CD14-positive monocyte (primary cell): ENCODE measurements at regions not wholly inside any gene's neighbourhood (a gene's known extent, or its start where the extent isn't known, plus 50 kb on each side); places are given as distances from the start of the nearest gene placed in this dataset.

ENCODE experiments used
- DNase-seq, 3 donors: peaks; one replicate each; pipeline ENCODE4 v3.0.0-alpha.2; 2011 to 2022
- H2AFZ ChIP-seq: 2 replicates; pipeline ENCODE4 v1.6.0; 2012; ENCODE audit warnings: mild to moderate bottlenecking, low read depth, low read length, inconsistent platforms; ENCODE audit not compliant: insufficient read depth, poor library complexity, severe bottlenecking
- H3K27ac ChIP-seq, 2 donors: 1 replicate in 1 of 2; 2 replicates in 1 of 2; pipeline ENCODE4 v1.5.1; 2012 to 2013; ENCODE audit warnings: low read length in 2 of 2, control low read depth in 1 of 2, inconsistent platforms in 1 of 2, low read depth in 1 of 2, mild to moderate bottlenecking in 1 of 2
- H3K27me3 ChIP-seq, 2 donors: one replicate each; pipeline versions ENCODE4 v1.6.0 to v1.6.1; 2011 to 2013; ENCODE audit warnings: low read length in 2 of 2; ENCODE audit not compliant: control insufficient read depth in 2 of 2, insufficient read depth in 2 of 2
- H3K36me3 ChIP-seq, 2 donors: replicated peaks in 1 of 2; 1 replicate in 1 of 2; 2 replicates in 1 of 2; pipeline versions ENCODE4 v1.5.1 to v1.6.1; 2012 to 2013; ENCODE audit warnings: low read length in 2 of 2, control low read depth in 1 of 2, inconsistent platforms in 1 of 2, mild to moderate bottlenecking in 1 of 2; ENCODE audit not compliant: insufficient read depth in 2 of 2, control insufficient read depth in 1 of 2
- H3K4me1 ChIP-seq, 2 donors: 1 replicate in 1 of 2; 2 replicates in 1 of 2; pipeline versions ENCODE4 v1.5.1 to v1.6.1; 2012 to 2013; ENCODE audit warnings: low read length in 2 of 2, control low read depth in 1 of 2, inconsistent platforms in 1 of 2, mild to moderate bottlenecking in 1 of 2, moderate library complexity in 1 of 2; ENCODE audit not compliant: insufficient read depth in 2 of 2, control insufficient read depth in 1 of 2
- H3K4me2 ChIP-seq: replicated peaks from 2 replicates; pipeline ENCODE3; 2012; ENCODE audit warnings: low read length, moderate library complexity, mild to moderate bottlenecking; ENCODE audit not compliant: poor library complexity, severe bottlenecking; ENCODE audit errors: extremely low read depth
- H3K4me3 ChIP-seq, 3 experiments: fragments of 200-600 bp in 1 of 3; sonication (generic) in 1 of 3; replicated peaks in 1 of 3; 1 replicate in 2 of 3; 2 replicates in 1 of 3; pipeline ENCODE4 v1.5.1; 2011 to 2013; ENCODE audit warnings: low read length in 3 of 3, mild to moderate bottlenecking in 3 of 3, control low read depth in 2 of 3, low read depth in 2 of 3, inconsistent platforms in 1 of 3, moderate library complexity in 1 of 3
- H3K79me2 ChIP-seq: 2 replicates; pipeline ENCODE4 v1.6.0; 2012; ENCODE audit warnings: mild to moderate bottlenecking, control low read depth, inconsistent platforms, low read length, moderate library complexity; ENCODE audit not compliant: insufficient read depth
- H3K9ac ChIP-seq: 2 replicates; pipeline ENCODE4 v1.6.0; 2017; ENCODE audit warnings: low read length, mild to moderate bottlenecking; ENCODE audit not compliant: insufficient read depth, poor library complexity, severe bottlenecking
- H3K9me3 ChIP-seq, 2 donors: replicated peaks in 1 of 2; 1 replicate in 1 of 2; 2 replicates in 1 of 2; pipeline versions ENCODE4 v1.5.1 to v1.6.1; 2012 to 2013; ENCODE audit warnings: low read length in 2 of 2, control low read depth in 1 of 2; ENCODE audit not compliant: control insufficient read depth in 1 of 2, insufficient read depth in 1 of 2
- H4K20me1 ChIP-seq: 2 replicates; pipeline ENCODE4 v1.6.0; 2012; ENCODE audit warnings: mild to moderate bottlenecking, low read length, control low read depth, moderate library complexity; ENCODE audit not compliant: insufficient read depth
- H3K27ac Mint-ChIP-seq, 7 donors: one replicate each; pipeline ENCODE4 v1.8.0; 2020; ENCODE audit warnings: mild to moderate bottlenecking in 7 of 7, mixed read lengths in 7 of 7, moderate library complexity in 6 of 7, inconsistent platforms in 2 of 7
- H3K27me3 Mint-ChIP-seq, 3 donors: one replicate each; pipeline ENCODE4 v1.8.0; 2021 to 2022; ENCODE audit warnings: low read depth in 3 of 3, mild to moderate bottlenecking in 3 of 3, mixed read lengths in 3 of 3, moderate library complexity in 3 of 3, inconsistent platforms in 1 of 3
- H3K36me3 Mint-ChIP-seq, 2 donors: one replicate each; pipeline ENCODE4 v1.8.0; 2020; ENCODE audit warnings: mixed read lengths in 2 of 2, inconsistent platforms in 1 of 2, mild to moderate bottlenecking in 1 of 2
- H3K4me1 Mint-ChIP-seq: one replicate; pipeline ENCODE4 v1.8.0; 2020; ENCODE audit warnings: mild to moderate bottlenecking, mixed read lengths
- H3K4me3 Mint-ChIP-seq, 2 donors: one replicate each; pipeline ENCODE4 v1.8.0; 2020; ENCODE audit warnings: mild to moderate bottlenecking in 2 of 2, mixed read lengths in 2 of 2, moderate library complexity in 1 of 2
- H3K9me3 Mint-ChIP-seq, 7 donors: one replicate each; pipeline ENCODE4 v1.8.0; 2020 to 2022; ENCODE audit warnings: mixed read lengths in 7 of 7, mild to moderate bottlenecking in 6 of 7, moderate library complexity in 6 of 7, inconsistent platforms in 2 of 7
- CTCF ChIP-seq: fragments of 200-600 bp; IDR thresholded peaks from one replicate; pipeline ENCODE4 v1.8.0; 2022; ENCODE audit warnings: antibody characterized with exemption, mild to moderate bottlenecking
- WGBS: methylation state at CpG from one replicate; pipeline ENCODE4 v1.1.5; 2013; ENCODE audit warnings: missing lambda C conversion rate; ENCODE audit not compliant: insufficient coverage; 5-methylcytosine and 5-hydroxymethylcytosine counted together
- intact Hi-C, 2 donors: fragments of 100-400 bp; cut with micrococcal nuclease; formaldehyde crosslinking; loops; one replicate each; pipeline versions ENCODE4 v1.15.0 to v1.15.1; 2023

GRCh38 chrX:69228732-69229131 lies 63.5 kb upstream of the PJA1 start:
- Histone ChIP-seq H3K36me3 (no peaks in the 10 kb centered on the region), H2AFZ (no peak overlapping the region), H3K27ac (no peak overlapping the region), H4K20me1 (no peaks in the 10 kb centered on the region), H3K9me3 (no peaks in the 10 kb centered on the region), H3K27me3 (no peaks in the 10 kb centered on the region), H3K9ac (no peak overlapping the region), H3K4me3 (no peak overlapping the region), H3K4me1 (no peaks in the 10 kb centered on the region), H3K4me2 (no peak overlapping the region), H3K79me2 (no peaks in the 10 kb centered on the region)
- Mint-ChIP-seq H3K27ac (no peak overlapping the region), H3K4me1 (no peaks in the 10 kb centered on the region), H3K27me3 (peaks cover 0 to 15% (median 1%) of the 10 kb centered on the region in 3 donors), H3K4me3 (no peak overlapping the region), H3K9me3 (peaks cover 0 to 2% (median 0%) of the 10 kb centered on the region in 7 donors), H3K36me3 (no peaks in the 10 kb centered on the region)
- WGBS, result 100% methylated on average over 3 of the region's 4 CpGs
- intact Hi-C loops, result loop anchor here in 1 of 2 donors (10.0 kb wide), 1 partner anchor 494 kb away; no protein-coding TSS in a partner anchor
- TF ChIP-seq CTCF, result no peak
- DNase-seq, result no peak

- no peak overlapping the region for H3K4me3 Mint-ChIP-seq
- H3K9me3 Mint-ChIP-seq, result peaks cover 0 to 2% (median 0%) of the 10 kb centered on the region in 7 donors
- Histone ChIP-seq H2AFZ (no peak overlapping the region), H3K79me2 (no peaks in the 10 kb centered on the region), H3K27me3 (no peaks in the 10 kb centered on the region), H3K9ac (no peak overlapping the region), H3K4me3 (no peak overlapping the region), H3K36me3 (no peaks in the 10 kb centered on the region), H4K20me1 (no peaks in the 10 kb centered on the region), H3K27ac (no peak overlapping the region), H3K4me1 (no peaks in the 10 kb centered on the region), H3K4me2 (no peak overlapping the region), H3K9me3 (no peaks in the 10 kb centered on the region)
- H3K36me3 Mint-ChIP-seq, result no peaks in the 10 kb centered on the region
- no peak for DNase-seq
- 100% methylated on average over 1 of the region's 9 CpGs for WGBS
- no peak overlapping the region for H3K27ac Mint-ChIP-seq
- TF ChIP-seq CTCF, result no peak
- intact Hi-C loops, result loop anchor here in 1 of 2 donors (10.0 kb wide), 1 partner anchor 492 kb away; no protein-coding TSS in a partner anchor
- H3K4me1 Mint-ChIP-seq, result no peaks in the 10 kb centered on the region
- peaks cover 0 to 20% (median 6%) of the 10 kb centered on the region in 3 donors for H3K27me3 Mint-ChIP-seq
Observed at GRCh38 chrX:69226459-69227158, 61.4 kb upstream of the PJA1 start.
